GM19395 (cell line): ENCODE measurements at regions not wholly inside any gene's neighbourhood (a gene's known extent, or its start where the extent isn't known, plus 50 kb on each side); places are given as distances from the start of the nearest gene placed in this dataset.

Source experiments
- ATAC-seq: cut with Tn5 transposase; IDR thresholded peaks from one replicate; pipeline ENCODE4 v1.9.1; 2021; ENCODE audit warnings: mild to moderate bottlenecking, moderate library complexity; ENCODE audit not compliant: unreplicated experiment

DNA sequence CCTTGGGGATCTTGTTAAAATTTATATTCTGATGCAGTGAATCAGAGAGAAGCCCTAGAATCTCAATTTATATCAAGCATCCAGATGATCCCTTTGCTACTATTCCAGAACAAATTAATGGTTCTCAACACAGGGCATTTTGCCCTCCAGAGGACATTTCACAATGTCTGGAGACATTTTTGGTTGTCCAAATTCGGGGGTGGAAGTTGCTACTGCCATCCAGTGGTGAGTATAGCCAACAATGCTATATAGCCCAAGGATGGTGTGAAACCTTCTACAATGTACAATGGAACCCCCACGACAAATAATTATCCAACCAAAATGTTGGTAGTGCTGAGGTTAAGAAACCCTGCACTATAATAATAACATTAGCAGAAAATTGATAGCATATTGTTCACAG, 2440.0 kb downstream of the PCDH7 start:
- no peak for ATAC-seq

DNA sequence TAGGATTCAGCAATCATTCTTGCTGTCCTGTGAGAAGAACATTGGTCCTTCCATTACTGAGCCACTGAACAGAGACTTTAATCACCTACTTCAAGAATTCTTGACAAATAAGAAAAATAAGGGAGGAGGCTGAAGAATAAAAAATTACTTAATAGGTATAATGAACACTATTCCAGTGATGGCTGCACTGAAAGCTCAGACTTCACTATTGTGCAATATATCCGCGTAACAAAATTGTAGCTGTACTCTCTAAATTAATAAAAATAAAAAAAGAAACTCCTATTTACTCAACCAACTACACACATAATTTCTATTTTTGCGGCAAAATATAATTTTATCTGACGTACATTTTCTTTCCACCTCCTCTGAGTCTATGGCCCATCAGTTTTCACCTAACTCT, 2441.0 kb downstream of the PCDH7 start:
- no peak for ATAC-seq

DNA sequence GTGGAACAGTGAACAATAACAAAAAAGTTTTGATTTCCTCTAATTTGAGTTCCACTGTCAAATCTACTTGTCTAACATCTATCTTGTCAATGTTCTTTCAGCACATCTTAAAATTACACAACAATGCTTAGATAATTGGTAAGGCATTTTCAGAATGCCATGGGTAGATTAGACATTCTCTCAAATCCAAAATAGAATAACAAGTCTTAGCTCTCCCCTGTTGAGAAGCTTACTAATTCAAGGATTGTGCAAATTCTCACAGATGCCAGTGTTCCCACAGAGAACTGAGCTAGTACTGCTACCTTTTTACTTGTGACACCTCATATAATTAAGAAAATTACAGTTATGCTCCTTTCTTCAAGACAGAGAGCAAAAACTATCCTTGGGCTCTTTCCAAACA, 2442.0 kb downstream of the PCDH7 start:
- no peak for ATAC-seq

DNA sequence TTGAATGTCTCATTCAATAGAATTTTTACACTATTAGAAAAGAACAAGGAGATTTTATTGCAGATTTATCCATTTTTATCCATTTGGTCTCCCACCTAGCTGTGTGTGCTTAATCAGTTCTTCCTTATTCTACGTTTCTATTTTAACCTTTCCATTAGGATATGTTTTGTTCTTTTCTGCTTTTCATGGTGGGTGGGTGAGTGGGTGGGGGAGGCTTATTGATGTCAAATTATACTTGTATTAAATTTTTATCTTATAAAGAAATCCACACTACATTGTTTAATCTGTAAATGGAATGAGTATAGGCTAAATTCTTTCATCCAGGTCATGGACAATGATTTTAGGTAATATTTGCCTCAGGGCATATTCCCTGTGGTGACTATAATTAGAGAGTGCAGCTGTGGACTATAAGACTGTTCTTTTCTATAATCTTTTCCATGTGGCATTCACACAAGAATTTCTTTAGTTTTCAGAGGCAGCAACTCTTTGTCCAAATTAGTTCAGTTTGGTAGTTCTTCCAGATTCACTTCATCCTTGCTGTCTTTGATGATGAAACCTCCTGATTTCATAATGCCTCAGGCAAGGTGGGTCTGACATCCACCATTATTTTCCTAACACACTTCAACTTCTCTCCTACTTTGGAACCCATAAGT, 2451.8 kb downstream of the PCDH7 start:
- ATAC-seq: no peak

DNA sequence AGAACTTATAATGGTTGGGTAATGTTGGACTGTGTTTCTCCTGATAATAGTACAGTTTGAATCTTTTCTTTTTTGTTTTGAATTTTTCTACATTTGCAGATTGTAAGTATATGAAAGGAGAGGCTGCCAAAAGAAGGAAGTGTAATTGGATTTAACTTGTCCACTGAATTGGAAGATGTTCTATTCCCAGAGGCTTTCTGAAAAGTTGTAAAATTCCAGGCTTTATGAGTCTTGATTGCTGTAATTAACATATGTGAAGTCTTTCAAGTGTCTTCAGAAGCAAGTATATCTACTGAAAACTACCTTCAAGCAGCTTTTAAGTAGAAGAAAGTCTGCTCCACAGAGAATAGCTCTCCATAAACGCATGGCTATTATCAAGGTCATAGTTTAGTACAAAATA, 2456.4 kb downstream of the PCDH7 start:
- no peak for ATAC-seq

DNA sequence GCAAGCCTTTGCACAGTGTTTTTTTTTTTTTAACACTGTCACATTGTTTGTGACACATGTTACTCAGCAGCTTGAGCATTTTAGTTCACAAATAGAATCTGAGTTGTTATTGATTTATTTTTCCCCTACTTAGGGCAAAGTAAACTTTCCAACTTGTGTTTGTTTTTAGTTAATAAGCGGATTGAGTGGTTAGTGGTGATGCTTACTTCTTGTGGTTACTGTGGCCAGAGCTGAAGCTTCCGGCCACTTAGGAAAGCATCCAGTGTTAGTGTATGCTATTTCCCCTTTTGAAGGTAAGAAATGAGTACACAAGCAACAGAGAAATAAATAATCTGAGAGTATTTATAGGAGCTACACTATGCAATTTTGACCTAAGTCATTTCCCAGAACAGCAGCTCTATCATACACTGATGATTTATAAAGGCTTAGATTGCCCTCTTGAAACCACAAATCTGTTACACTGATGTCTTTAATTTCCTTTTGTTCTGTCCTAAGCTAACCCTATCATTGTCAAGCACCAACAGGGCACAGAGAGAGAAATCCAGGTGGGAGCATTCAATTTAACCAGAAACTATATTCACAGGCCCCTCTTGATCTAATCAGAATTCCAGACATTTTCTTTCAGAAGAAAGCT, 2464.6 kb downstream of the PCDH7 start:
- peak; percentile 93 for ATAC-seq

DNA sequence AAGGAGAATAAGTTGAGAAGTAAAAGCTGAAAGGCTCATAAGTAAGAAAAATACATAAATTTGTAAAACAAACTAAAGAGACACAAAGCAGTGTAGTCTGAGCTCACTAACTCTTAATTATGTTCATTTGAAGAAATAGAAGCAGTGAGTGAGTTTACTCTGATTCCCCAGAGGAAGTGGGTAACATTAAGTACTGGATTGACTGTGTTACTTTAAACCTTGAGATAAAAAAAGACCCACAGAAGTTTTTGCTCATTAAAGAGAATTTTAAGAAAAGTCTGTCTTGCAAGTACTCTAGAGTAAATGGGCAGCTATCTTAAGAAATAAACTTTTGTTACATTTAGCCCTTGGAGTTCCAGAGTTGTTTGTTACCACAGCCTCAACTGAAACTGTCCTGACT, 2466.9 kb downstream of the PCDH7 start:
- peak; percentile 47 for ATAC-seq

DNA sequence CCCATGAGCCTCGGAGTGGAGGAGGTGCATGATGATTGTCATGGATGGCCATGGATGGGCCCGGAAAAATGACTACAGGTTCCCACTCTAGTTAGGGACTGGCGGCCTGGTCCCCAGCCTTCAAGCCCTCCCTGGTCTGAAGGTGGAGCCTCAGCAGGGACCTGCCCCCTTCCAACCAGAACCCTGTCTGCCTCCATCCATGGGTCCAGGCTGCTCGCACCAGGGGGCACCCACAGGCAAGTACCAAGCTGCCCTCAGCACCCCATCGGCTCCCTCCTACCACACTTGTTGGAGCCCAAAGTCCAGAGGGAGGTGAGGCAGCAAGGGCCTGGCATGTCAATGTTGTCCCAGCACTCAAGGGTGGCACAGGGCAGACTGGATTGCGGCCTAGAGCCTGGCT, 2468.6 kb downstream of the PCDH7 start:
- ATAC-seq: no peak

DNA sequence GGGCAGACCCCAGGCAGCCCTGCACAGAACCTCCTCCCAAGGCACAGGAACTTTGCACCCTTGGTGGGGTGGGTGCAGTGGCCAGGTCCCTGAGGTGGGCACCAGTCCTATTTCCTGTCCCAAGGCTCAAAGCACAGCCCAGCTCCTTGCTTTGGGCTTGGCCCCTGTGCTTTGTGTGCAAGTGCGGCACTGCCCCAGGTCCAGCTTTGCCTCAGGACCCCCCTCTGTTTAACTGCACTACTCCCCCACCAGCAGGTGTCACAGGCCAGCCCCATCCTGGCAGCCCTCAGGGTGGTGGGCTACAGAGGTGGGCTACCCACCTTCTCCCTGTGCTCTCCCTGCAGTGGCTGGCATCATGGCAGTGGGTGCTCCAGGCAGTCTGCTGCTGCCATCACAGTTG, 2469.0 kb downstream of the PCDH7 start:
- ATAC-seq: no peak

DNA sequence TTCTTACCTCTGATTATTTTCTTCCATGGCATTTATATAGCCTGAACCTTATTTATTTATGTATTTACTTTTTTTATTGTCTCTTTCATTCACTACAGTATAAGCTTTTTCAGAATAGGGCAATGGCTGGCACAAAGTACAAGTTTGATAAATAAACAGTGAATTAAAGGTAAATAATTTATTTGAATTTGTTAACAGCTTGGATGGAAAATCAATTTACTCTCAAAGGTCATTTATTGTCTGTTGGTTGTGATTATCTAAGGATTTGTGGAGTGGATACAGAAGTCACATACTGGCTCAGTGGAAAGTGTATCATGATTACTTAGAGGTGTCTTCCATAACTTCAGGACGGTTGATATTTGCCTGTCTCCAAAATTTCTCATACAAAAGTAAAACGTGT, 2472.9 kb downstream of the PCDH7 start:
- ATAC-seq: no peak

DNA sequence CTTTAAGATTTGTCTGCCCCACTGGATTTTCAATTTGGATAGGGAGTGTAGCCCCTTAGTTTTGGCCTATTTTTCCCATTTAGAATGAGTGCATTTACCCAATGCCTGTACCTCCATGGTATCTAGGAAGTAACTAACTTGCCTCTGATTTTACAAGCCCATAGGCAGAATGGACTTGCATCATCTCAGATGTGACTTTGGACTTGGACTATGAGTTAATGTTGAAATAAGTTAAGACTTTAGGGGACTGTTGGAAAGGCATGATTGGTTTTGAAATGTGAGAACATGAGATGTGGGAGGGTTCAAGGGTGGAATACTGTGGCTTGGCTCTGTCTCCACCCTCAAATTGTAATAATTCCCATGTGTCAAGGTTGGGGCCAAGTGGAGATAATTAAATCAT, 2480.2 kb downstream of the PCDH7 start:
- no peak for ATAC-seq

DNA sequence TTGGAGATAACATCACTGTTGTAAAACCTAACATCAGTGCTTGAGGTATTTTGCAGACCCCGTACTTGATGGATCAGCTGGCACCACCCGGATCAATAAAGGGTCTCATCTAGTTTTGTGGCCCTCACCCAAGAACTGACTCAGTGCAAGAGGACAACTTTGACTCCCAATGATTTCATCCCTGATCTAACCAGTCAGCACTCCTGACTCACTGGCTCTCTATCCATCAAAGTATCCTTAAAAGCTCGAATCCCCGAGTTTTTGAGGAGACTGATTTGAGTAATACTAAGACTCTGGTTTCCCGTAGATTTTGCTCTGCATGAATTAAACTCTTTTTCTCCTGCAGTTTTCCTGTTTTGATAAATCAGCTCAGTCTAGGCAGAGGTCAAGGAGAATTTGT, 2498.1 kb downstream of the PCDH7 start:
- no peak for ATAC-seq

DNA sequence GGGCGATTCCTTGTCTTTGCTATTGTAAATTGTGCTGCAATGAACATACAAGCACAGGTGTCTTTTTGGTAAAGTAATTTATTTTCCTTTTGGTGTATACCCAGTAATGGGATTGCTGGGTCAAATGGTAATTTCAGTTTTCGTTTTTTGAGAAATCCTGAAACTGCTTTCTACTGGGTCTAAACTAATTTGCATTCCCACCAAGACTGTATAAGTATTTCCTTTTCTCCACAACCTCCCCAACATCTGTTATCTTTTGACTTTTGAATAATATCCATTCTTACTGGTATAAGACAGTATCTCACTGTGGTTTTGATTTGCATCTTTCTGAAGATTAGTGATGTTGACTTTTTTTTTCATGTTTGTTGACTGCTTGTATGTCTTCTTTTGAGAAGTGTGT, 2506.0 kb downstream of the PCDH7 start:
- ATAC-seq: peak; percentile 96

DNA sequence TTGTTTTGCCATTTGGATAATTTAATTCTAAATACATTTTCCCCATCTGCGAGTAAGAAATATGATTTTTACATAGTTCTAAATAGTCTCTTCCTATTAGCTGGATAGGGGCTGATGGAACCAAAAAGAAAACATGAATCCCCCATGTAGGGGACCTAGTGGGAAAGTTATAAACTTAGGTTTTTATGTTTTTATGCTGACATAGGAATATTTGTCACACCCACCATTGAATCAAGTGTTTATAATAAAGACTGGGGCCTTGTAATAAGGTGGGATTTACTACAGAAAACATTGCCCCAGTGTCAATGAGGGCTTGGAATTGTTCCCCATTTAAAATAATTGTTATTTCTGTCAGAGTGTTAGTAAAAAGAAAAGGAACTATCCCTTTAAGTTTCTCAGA, 2506.6 kb downstream of the PCDH7 start:
- no peak for ATAC-seq

DNA sequence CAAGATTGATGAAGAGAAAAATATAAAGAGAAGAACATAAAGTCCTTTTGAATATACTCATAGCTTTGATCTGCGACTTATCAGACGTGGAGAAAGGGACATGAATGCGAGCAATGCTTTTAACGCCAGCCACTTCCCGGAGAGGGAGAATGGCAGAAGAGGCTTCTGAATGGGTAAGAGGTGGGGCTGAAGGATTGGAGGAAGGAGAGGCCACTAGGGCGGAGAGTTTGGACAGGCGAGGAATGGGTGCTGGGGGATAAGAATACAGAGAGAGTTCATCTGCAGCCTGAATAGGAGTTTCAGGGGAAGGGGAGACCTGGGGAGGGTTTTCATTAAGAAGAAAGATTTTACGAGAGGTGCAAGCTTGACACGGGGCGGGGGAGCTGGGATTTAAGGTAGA, 2534.9 kb downstream of the PCDH7 start:
- no peak for ATAC-seq

DNA sequence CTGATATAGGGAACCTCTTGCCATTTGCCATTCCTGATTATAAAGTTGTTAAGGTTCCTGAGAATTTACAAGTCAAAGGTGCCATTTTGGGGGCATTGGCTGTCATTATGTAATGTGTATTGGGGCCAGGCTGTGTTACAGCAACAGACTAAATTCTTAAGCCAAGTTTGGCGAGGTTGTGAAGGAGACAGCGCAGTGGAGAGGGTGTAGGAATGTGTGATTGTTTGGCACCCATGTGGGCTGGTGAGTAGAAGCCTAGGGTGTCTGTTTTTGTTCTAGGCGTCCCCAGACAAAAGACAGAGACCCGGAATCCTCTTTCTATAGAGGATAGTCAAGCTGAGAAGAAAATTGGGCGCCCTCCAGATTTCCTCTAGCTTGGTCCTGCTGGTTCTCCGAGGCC, 2535.3 kb downstream of the PCDH7 start:
- no peak for ATAC-seq

DNA sequence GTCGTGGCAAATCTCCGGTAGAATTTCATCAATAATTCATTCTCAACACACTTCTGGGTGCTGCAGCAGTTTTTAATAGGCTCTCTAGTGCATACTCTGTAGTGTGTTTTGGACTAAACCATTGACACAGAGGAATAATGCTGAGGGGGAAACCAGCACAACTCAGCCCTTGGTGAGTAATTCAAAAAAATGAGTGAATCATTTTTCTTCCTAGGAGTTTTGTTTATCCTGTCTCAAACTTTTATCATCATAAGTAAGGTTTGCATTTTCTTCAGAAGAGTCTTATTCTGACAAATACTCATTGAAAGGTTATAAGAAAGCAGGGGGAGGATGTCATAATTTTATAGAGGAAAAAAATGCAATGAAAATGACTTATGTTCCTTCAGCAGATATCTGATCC, 2542.7 kb downstream of the PCDH7 start:
- ATAC-seq: no peak

DNA sequence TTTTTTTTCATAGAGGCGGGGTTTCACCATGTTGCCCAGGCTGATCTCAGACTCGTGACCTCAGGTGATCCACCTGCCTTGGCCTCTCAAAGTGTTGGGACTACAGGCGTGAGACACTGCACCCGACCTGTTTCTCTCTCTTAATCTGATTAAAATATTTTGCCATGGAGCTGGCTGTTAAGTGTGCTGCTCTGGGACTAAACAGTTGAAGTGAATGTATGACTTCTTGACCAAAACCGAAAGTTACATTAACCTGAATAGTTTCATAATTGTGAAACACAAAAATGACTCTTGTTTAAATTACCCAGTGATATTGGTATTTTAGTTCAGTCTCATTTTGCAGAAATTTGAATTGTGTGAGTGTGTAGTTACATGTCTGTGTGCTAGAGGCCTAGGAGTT, 2548.6 kb downstream of the PCDH7 start:
- ATAC-seq: no peak

DNA sequence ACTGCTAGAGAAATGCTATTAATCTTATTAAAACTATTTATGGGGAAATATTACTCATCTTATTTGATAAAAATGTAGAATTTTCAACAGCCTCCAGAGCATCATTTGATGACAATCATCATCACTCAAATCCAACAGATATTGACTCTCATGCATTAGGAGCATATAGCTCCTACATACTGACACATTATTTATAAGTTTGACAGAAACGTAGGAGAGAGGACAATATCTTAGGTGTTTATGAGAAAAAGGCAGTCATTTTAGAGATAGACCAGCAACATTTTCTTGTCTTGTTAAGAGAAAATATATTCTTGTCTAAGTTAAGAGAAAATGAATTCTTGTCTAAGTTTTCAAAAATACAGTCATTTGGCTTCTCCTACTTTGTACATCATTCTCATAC, 2550.2 kb downstream of the PCDH7 start:
- ATAC-seq: no peak

DNA sequence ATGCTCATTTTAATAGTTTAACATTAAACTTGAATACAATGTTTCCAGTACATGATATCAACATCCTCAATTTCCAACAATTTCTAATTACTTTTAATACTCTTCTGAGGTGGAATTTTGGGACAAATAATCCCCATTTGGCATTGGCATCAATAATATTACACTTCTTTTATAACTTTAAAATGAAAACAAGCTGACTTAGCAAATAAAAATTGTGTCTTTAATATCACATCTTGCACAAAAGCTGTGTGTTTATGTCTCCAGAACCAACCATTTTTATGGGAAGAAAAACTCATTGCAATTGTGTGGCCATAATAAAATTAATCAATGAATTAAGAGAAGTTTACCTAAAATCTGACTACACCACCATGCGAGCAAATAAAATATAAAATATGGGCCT, 2552.6 kb downstream of the PCDH7 start:
- no peak for ATAC-seq

DNA sequence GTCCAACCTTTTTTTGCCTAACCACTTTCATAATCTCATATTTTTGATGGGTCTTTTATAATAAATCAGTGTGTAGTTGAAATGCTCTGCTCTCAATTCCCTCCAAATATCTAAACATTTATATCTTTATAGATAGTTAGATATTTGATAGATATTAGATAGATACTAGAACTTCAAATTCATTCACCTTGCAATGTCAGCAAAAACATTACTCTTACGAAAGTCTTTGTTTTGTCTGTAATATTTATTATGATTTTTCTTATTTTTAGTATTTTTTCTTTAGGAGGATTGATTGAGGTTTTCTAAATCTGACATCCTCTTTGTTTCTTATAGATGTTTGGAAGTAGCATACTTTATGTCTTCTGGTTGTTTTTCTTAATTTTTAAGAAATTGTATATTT, 2563.6 kb downstream of the PCDH7 start:
- no peak for ATAC-seq

DNA sequence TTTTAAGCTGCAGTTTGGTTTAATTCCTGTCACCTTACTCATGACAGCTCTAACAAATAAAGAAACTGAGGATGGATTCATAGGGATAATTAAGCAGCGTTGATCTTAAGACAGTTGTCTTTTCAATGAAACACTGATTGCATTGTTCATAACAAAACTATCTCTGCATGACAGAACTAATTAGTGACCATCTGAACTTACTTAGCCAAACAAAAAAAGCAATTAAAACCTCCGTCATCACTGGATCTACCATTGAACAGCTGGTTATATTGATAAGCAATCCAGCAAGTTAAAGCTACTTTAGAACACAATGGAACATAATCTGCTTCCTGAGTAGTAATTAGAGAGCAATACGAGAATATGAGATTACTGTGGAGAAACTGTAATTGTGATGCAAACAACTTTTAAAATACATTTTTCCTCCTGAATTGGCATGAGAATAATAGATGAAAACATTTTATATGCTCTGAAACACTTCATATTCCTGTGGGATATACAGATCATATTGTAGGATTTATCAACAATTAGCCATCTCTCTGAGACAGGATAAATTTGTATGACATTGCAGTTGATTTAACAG, 2576.8 kb downstream of the PCDH7 start:
- no peak for ATAC-seq

DNA sequence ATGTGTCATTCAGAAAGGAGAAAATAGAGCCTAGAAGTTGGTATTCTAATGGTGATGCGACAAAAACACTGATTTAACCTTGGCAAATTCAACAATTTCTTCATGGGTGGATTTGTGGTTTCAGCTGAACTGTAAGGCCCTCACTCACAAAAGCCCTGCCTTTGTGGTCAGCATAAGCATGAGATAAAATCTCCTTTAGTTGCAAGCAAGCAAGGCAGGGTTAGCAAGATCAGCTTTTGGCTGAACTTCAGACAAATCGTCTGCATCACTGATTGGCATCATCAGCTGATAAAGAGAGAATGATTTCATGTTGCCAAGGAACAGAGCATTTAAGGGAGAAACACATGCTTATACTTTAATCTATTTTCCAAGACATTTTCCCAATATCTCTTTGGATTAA, 2582.2 kb downstream of the PCDH7 start:
- no peak for ATAC-seq
